SK-N-SH (cell line): ENCODE measurements at regions not wholly inside any gene's neighbourhood (a gene's known extent, or its start where the extent isn't known, plus 50 kb on each side); places are given as distances from the start of the nearest gene placed in this dataset.

Source experiments
- CTCF ChIA-PET: fragments of 300-600, 350-600 bp; formaldehyde crosslinking; extraction: SDS; loops from one replicate; lab custom pipeline; 2021; lab: Yijun Ruan, JAX
- POLR2A ChIA-PET: fragments of 350-600 bp; sonication (Branson Sonifier 250); formaldehyde crosslinking; extraction: SDS; loops from one replicate; lab custom pipeline; 2020; ENCODE audit warnings: antibody characterized with exemption, inconsistent platforms; lab: Yijun Ruan, JAX
- DNase-seq: peaks from one replicate; pipeline ENCODE4 v3.0.0; 2012
- H2AFZ ChIP-seq: fragments of 200-600 bp; sonication (generic); 2 replicates; pipeline ENCODE4 v1.8.1; 2016; ENCODE audit warnings: antibody characterized with exemption, mild to moderate bottlenecking, low read depth
- H3F3A ChIP-seq: fragments of 200-600 bp; sonication (generic); replicated peaks from 2 replicates; pipeline ENCODE3; 2016; ENCODE audit warnings: antibody characterized with exemption, mild to moderate bottlenecking; ENCODE audit not compliant: insufficient read depth
- H3K27ac ChIP-seq, 2 experiments: fragments of 200-500 bp in 1 of 2; fragments of 200-600 bp in 1 of 2; sonication (Bioruptor generic) in 1 of 2; sonication (generic), shearing (Covaris generic) in 1 of 2; 2 replicates each; pipeline versions ENCODE4 v1.5.1 to v1.6.1; 2014 to 2016; ENCODE audit warnings: low read depth in 2 of 2, inconsistent platforms in 1 of 2, low read length in 1 of 2, mild to moderate bottlenecking in 1 of 2, mixed read lengths in 1 of 2
- H3K27me3 ChIP-seq: fragments of 200-600 bp; sonication (generic), shearing (Covaris generic); 2 replicates; pipeline ENCODE4 v1.6.1; 2016; ENCODE audit warnings: mixed run types; ENCODE audit not compliant: insufficient read depth
- H3K36me3 ChIP-seq, 2 experiments: fragments of 200-500 bp in 1 of 2; fragments of 200-600 bp in 1 of 2; sonication (Bioruptor generic) in 1 of 2; sonication (generic) in 1 of 2; replicated peaks in 1 of 2; 2 replicates each; pipeline versions ENCODE3 to v1.5.1; 2014 to 2016; ENCODE audit warnings: low read length in 1 of 2, mild to moderate bottlenecking in 1 of 2; ENCODE audit not compliant: insufficient read depth in 2 of 2, control insufficient read depth in 1 of 2
- H3K4me1 ChIP-seq, 2 experiments: fragments of 200-500 bp in 1 of 2; fragments of 200-600 bp in 1 of 2; sonication (Bioruptor generic) in 1 of 2; sonication (generic), shearing (Covaris generic) in 1 of 2; 2 replicates each; pipeline versions ENCODE4 v1.5.1 to v1.6.1; 2014 to 2016; ENCODE audit warnings: low read depth in 1 of 2, low read length in 1 of 2, mixed run types in 1 of 2; ENCODE audit not compliant: insufficient read depth in 2 of 2, control insufficient read depth in 1 of 2
- H3K4me2 ChIP-seq: fragments of 200-600 bp; sonication (generic), shearing (Covaris generic); 2 replicates; pipeline ENCODE4 v1.6.1; 2017; ENCODE audit warnings: mixed run types
- H3K4me3 ChIP-seq, 2 experiments: fragments of 200-500 bp in 1 of 2; fragments of 200-600 bp in 1 of 2; sonication (Bioruptor generic) in 1 of 2; sonication (generic), shearing (Covaris generic) in 1 of 2; 2 replicates each; pipeline versions ENCODE4 v1.5.1 to v1.8.1; 2014 to 2016; ENCODE audit warnings: low read depth in 2 of 2, inconsistent platforms in 1 of 2, low read length in 1 of 2, mild to moderate bottlenecking in 1 of 2, mixed read lengths in 1 of 2, moderate library complexity in 1 of 2
- H3K79me2 ChIP-seq: fragments of 200-600 bp; sonication (generic); 2 replicates; pipeline ENCODE4 v1.8.1; 2017; ENCODE audit warnings: mild to moderate bottlenecking; ENCODE audit not compliant: insufficient read depth
- H3K9ac ChIP-seq: fragments of 200-600 bp; sonication (generic); 2 replicates; pipeline ENCODE4 v1.6.1; 2017; ENCODE audit warnings: mixed run types
- H3K9me2 ChIP-seq: fragments of 200-600 bp; sonication (generic); 2 replicates; pipeline ENCODE4 v1.6.1; 2017; ENCODE audit warnings: mixed run types
- H3K9me3 ChIP-seq: fragments of 200-600 bp; sonication (generic); 2 replicates; pipeline ENCODE4 v1.6.1; 2017; ENCODE audit warnings: mixed run types, mild to moderate bottlenecking, moderate library complexity
- H4K20me1 ChIP-seq: fragments of 200-600 bp; sonication (generic); 2 replicates; pipeline ENCODE4 v1.6.1; 2017; ENCODE audit warnings: mild to moderate bottlenecking, mixed run types; ENCODE audit not compliant: insufficient read depth
- ELF1 ChIP-seq: IDR thresholded peaks from 2 replicates; pipeline ENCODE4 v1.4.0; 2012
- EZH2phosphoT487 ChIP-seq: fragments of 200-600 bp; sonication (generic); IDR thresholded peaks from 2 replicates; pipeline ENCODE4 v1.6.1; 2017; ENCODE audit warnings: low read depth, mixed run types, mild to moderate bottlenecking, antibody characterized with exemption, moderate library complexity, borderline replicate concordance
- FOXJ3 ChIP-seq: sonication (generic); formaldehyde crosslinking; IDR thresholded peaks from 2 replicates; pipeline ENCODE4 v1.5.1; 2020; ENCODE audit warnings: mild to moderate bottlenecking, missing genetic modification reagents
- FOXM1 ChIP-seq: IDR thresholded peaks from 2 replicates; pipeline ENCODE4 v1.4.0; 2012; ENCODE audit warnings: low read depth, mild to moderate bottlenecking
- GATA2 ChIP-seq: sonication (generic); formaldehyde crosslinking; IDR thresholded peaks from 2 replicates; pipeline ENCODE4 v1.5.0; 2020; ENCODE audit warnings: mild to moderate bottlenecking, missing genetic modification reagents
- JUND ChIP-seq: IDR thresholded peaks from 2 replicates; pipeline ENCODE4 v1.4.0; 2012
- MAX ChIP-seq: IDR thresholded peaks from 2 replicates; pipeline ENCODE4 v1.4.0; 2012; ENCODE audit warnings: low read depth
- NRF1 ChIP-seq: IDR thresholded peaks from 2 replicates; pipeline ENCODE4 v1.6.1; 2012; ENCODE audit warnings: low read depth, mild to moderate bottlenecking, low read length
- RFX5 ChIP-seq: IDR thresholded peaks from 2 replicates; pipeline ENCODE4 v1.6.1; 2012; ENCODE audit warnings: mild to moderate bottlenecking, improper control_type of control experiment, low read length
- SIN3A ChIP-seq: IDR thresholded peaks from 2 replicates; pipeline ENCODE4 v1.6.1; 2012; ENCODE audit warnings: low read depth, mild to moderate bottlenecking, low read length, moderate library complexity, borderline replicate concordance
- SMC3 ChIP-seq: IDR thresholded peaks from 2 replicates; pipeline ENCODE4 v1.6.1; 2012; ENCODE audit warnings: low read depth, low read length, improper control_type of control experiment
- TEAD4 ChIP-seq: IDR thresholded peaks from 2 replicates; pipeline ENCODE4 v1.4.0; 2012; ENCODE audit warnings: mild to moderate bottlenecking, borderline replicate concordance; ENCODE audit not compliant: insufficient read depth
- USF2 ChIP-seq: fragments of 150-350 bp; IDR thresholded peaks from 2 replicates; pipeline ENCODE4 v1.6.1; 2017; ENCODE audit warnings: antibody characterized with exemption, low read length, low read depth, borderline replicate concordance
- WGBS: methylation state at CpG from one replicate; pipeline ENCODE4 v1.1.6; 2017; ENCODE audit warnings: low lambda C conversion rate; 5-methylcytosine and 5-hydroxymethylcytosine counted together
- TF ChIP-seq, protein P1 (sequence below): fragments of 200-600 bp; sonication (generic); IDR thresholded peaks from 2 replicates; pipeline ENCODE4 v1.6.1; 2017; ENCODE audit warnings: antibody characterized with exemption, mild to moderate bottlenecking, moderate library complexity
- TF ChIP-seq, protein P2 (sequence below): IDR thresholded peaks from 2 replicates; pipeline ENCODE4 v1.4.0; 2012; ENCODE audit warnings: low read depth, borderline replicate concordance

DNA sequence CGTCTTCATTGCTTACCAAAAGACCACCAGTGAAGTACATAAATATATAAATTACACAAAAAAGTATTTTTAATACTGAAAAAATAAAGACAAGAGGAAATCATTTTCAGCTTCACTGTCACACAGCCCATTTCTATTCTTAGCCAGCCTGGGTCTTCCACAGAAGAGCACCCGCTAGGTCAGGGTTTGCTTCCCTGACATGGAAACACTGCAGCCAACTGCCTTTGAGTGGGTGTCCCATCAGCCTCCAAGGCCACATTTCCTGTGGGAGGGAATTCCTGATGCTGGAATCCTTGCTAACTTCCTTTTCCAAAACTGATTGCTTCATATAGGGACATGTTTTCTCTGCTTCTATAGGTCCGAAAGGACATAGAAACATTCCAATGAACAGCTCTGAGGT lies 137.8 kb upstream of the CAV2 start:
- ChIA-PET CTCF (no interaction called here), POLR2A (no interaction called here)
- H4K20me1 ChIP-seq = no peaks in the 10 kb centered on the region
- no peaks in the 10 kb centered on the region for H3K79me2 ChIP-seq
- peaks cover 0 to 44% of the 10 kb centered on the region in 2 experiments; a peak in 3 of 4 replicates for H3K4me1 ChIP-seq
- no peak overlapping the region for H3K4me2 ChIP-seq
- no peaks in the 10 kb centered on the region for H3K9me2 ChIP-seq
- H3K9ac ChIP-seq = no peak overlapping the region
- H2AFZ ChIP-seq = no peak overlapping the region
- H3K27me3 ChIP-seq = no peaks in the 10 kb centered on the region
- 77% methylated on average over 3 of the region's 3 CpGs for WGBS
- peaks cover 29% of the 10 kb centered on the region for H3F3A ChIP-seq
- no peak for TF ChIP-seq NRF1
- TF ChIP-seq, protein P1, sequence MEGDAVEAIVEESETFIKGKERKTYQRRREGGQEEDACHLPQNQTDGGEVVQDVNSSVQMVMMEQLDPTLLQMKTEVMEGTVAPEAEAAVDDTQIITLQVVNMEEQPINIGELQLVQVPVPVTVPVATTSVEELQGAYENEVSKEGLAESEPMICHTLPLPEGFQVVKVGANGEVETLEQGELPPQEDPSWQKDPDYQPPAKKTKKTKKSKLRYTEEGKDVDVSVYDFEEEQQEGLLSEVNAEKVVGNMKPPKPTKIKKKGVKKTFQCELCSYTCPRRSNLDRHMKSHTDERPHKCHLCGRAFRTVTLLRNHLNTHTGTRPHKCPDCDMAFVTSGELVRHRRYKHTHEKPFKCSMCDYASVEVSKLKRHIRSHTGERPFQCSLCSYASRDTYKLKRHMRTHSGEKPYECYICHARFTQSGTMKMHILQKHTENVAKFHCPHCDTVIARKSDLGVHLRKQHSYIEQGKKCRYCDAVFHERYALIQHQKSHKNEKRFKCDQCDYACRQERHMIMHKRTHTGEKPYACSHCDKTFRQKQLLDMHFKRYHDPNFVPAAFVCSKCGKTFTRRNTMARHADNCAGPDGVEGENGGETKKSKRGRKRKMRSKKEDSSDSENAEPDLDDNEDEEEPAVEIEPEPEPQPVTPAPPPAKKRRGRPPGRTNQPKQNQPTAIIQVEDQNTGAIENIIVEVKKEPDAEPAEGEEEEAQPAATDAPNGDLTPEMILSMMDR = no peak
- TF ChIP-seq, protein P2, sequence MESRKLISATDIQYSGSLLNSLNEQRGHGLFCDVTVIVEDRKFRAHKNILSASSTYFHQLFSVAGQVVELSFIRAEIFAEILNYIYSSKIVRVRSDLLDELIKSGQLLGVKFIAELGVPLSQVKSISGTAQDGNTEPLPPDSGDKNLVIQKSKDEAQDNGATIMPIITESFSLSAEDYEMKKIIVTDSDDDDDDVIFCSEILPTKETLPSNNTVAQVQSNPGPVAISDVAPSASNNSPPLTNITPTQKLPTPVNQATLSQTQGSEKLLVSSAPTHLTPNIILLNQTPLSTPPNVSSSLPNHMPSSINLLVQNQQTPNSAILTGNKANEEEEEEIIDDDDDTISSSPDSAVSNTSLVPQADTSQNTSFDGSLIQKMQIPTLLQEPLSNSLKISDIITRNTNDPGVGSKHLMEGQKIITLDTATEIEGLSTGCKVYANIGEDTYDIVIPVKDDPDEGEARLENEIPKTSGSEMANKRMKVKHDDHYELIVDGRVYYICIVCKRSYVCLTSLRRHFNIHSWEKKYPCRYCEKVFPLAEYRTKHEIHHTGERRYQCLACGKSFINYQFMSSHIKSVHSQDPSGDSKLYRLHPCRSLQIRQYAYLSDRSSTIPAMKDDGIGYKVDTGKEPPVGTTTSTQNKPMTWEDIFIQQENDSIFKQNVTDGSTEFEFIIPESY = no peak
- no peak overlapping the region for H3K4me3 ChIP-seq
- no peaks in the 10 kb centered on the region for H3K9me3 ChIP-seq
- no peaks in the 10 kb centered on the region for H3K36me3 ChIP-seq
- no peak for DNase-seq
- no peak overlapping the region for H3K27ac ChIP-seq

- Histone ChIP-seq H2AFZ (peak overlapping the region; percentile 8; the same call in 1 of the 2 replicates), H3F3A (peaks cover 13% of the 10 kb centered on the region), H3K27ac (peak overlapping the region in 1 of 2 experiments; percentile 22; a peak in 1 of 4 replicates), H3K9me3 (no peaks in the 10 kb centered on the region), H3K9ac (no peak overlapping the region), H3K79me2 (no peaks in the 10 kb centered on the region), H3K4me1 (peaks cover 0 to 25% of the 10 kb centered on the region in 2 experiments; a peak in 1 of 4 replicates), H3K4me2 (no peak overlapping the region), H3K27me3 (no peaks in the 10 kb centered on the region), H3K9me2 (no peaks in the 10 kb centered on the region), H4K20me1 (no peaks in the 10 kb centered on the region), H3K4me3 (no peak overlapping the region), H3K36me3 (no peaks in the 10 kb centered on the region)
- WGBS = 63% methylated on average over 9 of the region's 9 CpGs
- ChIA-PET CTCF (interaction anchor here (0.9 to 1.6 kb wide), 2 partner anchors 16 to 55 kb away, joined by 3 to 5 read pairs; no protein-coding TSS in a partner anchor), POLR2A (no interaction called here)
- no peak for DNase-seq
- TF ChIP-seq TEAD4 = peak; percentile 33; the same call in 1 of the 2 replicates
- TF ChIP-seq NRF1 = no peak
- no peak for TF ChIP-seq SIN3A
- TF ChIP-seq, protein P2 = no peak
- no peak for TF ChIP-seq FOXJ3
- TF ChIP-seq EZH2phosphoT487 = no peak
- TF ChIP-seq, protein P1 = no peak
- no peak for TF ChIP-seq RFX5
- TF ChIP-seq MAX = no peak
- TF ChIP-seq ELF1 = no peak
- peak; percentile 60 for TF ChIP-seq JUND
- TF ChIP-seq FOXM1 = no peak
- no peak for TF ChIP-seq USF2
- TF ChIP-seq SMC3 = no peak
- TF ChIP-seq GATA2 (CRISPR knock-in tag) = no peak
These were observed 135.7 kb upstream of the CAV2 start for GRCh38 chr7:116363637-116364432.
